Adrenal gland (tissue), 9 donors: ENCODE measurements at regions not wholly inside any gene's neighbourhood (a gene's known extent, or its start where the extent isn't known, plus 50 kb on each side); places are given as distances from the start of the nearest gene placed in this dataset.

Source experiments
- DNase-seq, 7 donors: peaks; one replicate each; pipeline ENCODE4 v3.0.0-alpha.2; 2019 to 2020
- H3K27ac ChIP-seq, 5 donors: fragments of 200-600 bp; sonication (generic) in 4 of 5; 1 replicate in 3 of 5; 2 replicates in 2 of 5; pipeline versions ENCODE4 v1.5.1 to v1.8.0; 2016 to 2020; ENCODE audit warnings: mild to moderate bottlenecking in 1 of 5
- H3K27me3 ChIP-seq: fragments of 200-600 bp; 2 replicates; pipeline ENCODE4 v1.8.0; 2021
- H3K36me3 ChIP-seq, 2 donors: fragments of 200-600 bp; replicated peaks in 1 of 2; 1 replicate in 1 of 2; 2 replicates in 1 of 2; pipeline versions ENCODE4 v1.5.1 to v1.8.0; 2018 to 2022
- H3K4me1 ChIP-seq, 2 donors: fragments of 200-600 bp; replicated peaks in 1 of 2; 1 replicate in 1 of 2; 2 replicates in 1 of 2; pipeline versions ENCODE4 v1.5.1 to v1.8.0; 2018 to 2021
- H3K4me3 ChIP-seq, 4 donors: fragments of 200-600 bp; sonication (generic) in 3 of 4; one replicate each; pipeline ENCODE4 v1.5.1; 2016 to 2018
- H3K9me3 ChIP-seq, 3 donors: fragments of 200-600 bp; sonication (generic) in 1 of 3; replicated peaks in 1 of 3; 1 replicate in 2 of 3; 2 replicates in 1 of 3; pipeline versions ENCODE4 v1.5.1 to v1.8.0; 2016 to 2021
- CTCF ChIP-seq, 6 experiments: fragments of 450-650 bp in 4 of 6; fragments of 200-600 bp in 2 of 6; sonication (generic) in 1 of 6; IDR thresholded peaks; 1 replicate in 5 of 6; 2 replicates in 1 of 6; pipeline versions ENCODE4 v1.5.1 to v1.8.0; 2016 to 2021; ENCODE audit warnings: antibody characterized with exemption in 6 of 6, mild to moderate bottlenecking in 2 of 6, moderate library complexity in 1 of 6
- POLR2A ChIP-seq, 2 donors: fragments of 450-650 bp; IDR thresholded peaks; one replicate each; pipeline ENCODE4 v1.6.1; 2017; ENCODE audit warnings: antibody characterized with exemption in 2 of 2, mild to moderate bottlenecking in 2 of 2, moderate library complexity in 1 of 2
- WGBS, 4 donors: extraction: QIAGEN DNeasy Blood & Tissue Kit in 2 of 4; methylation state at CpG; one replicate each; pipeline versions ENCODE4 v1.1.5 to v1.1.7; 2013 to 2017; 5-methylcytosine and 5-hydroxymethylcytosine counted together
- intact Hi-C, 2 donors: fragments of 100-400 bp; cut with DNase I; formaldehyde crosslinking; loops; one replicate each; pipeline versions ENCODE4 v1.14.1 to v1.15.0; 2022 to 2023
- donor health status: healthy with polysubstance abuse.
- donor health status: Bipolar disorder and iron deficiency.
- donor health status: DM: yes; HTN: yes; CAD: no.
- donor health status: DM: no; HTN: no; CAD: no.
- donor health status: DM: no; HTN: no; CAD: no.

GRCh38 chr2:6578416-6578815 lies 287.3 kb downstream of the CMPK2 start:
- 51 to 72% (median 62%) methylated on average over 4 of the region's 4 CpGs for WGBS, 4 donors
- TF ChIP-seq POLR2A (IDR thresholded peaks at IDR 0.05) (no peak), CTCF (IDR thresholded peaks at IDR 0.05) (no peak)
- no peak overlapping the region for H3K4me3 ChIP-seq
- H3K4me1 ChIP-seq = no peaks in the 10 kb centered on the region
- H3K27ac ChIP-seq = no peak overlapping the region
- no peak for DNase-seq
- no peaks in the 10 kb centered on the region for H3K9me3 ChIP-seq
- H3K27me3 ChIP-seq = no peaks in the 10 kb centered on the region
- intact Hi-C loops = no loop called here
- no peaks in the 10 kb centered on the region for H3K36me3 ChIP-seq

- Histone ChIP-seq H3K36me3 (no peaks in the 10 kb centered on the region), H3K27me3 (no peaks in the 10 kb centered on the region), H3K4me1 (no peaks in the 10 kb centered on the region), H3K4me3 (no peak overlapping the region), H3K9me3 (no peaks in the 10 kb centered on the region), H3K27ac (no peak overlapping the region)
- no peak for DNase-seq
- intact Hi-C loops = no loop called here
- TF ChIP-seq POLR2A (IDR thresholded peaks at IDR 0.05) = no peak
- TF ChIP-seq CTCF (IDR thresholded peaks at IDR 0.05) = no peak
Measured at GRCh38 chr2:6579281-6579680, 286.4 kb downstream of the CMPK2 start.

- intact Hi-C loops = no loop called here
- no peaks in the 10 kb centered on the region for H3K9me3 ChIP-seq
- H3K27me3 ChIP-seq = no peaks in the 10 kb centered on the region
- H3K4me1 ChIP-seq = no peaks in the 10 kb centered on the region
- no peak overlapping the region for H3K27ac ChIP-seq
- no peak overlapping the region for H3K4me3 ChIP-seq
- no peaks in the 10 kb centered on the region for H3K36me3 ChIP-seq
- 69 to 81% (median 75%) methylated on average over 4 of the region's 4 CpGs for WGBS, 4 donors
- no peak for TF ChIP-seq CTCF (IDR thresholded peaks at IDR 0.05)
- no peak for TF ChIP-seq POLR2A (IDR thresholded peaks at IDR 0.05)
- no peak for DNase-seq
Measured at GRCh38 chr2:6580982-6581381, 284.7 kb downstream of the CMPK2 start.

DNA sequence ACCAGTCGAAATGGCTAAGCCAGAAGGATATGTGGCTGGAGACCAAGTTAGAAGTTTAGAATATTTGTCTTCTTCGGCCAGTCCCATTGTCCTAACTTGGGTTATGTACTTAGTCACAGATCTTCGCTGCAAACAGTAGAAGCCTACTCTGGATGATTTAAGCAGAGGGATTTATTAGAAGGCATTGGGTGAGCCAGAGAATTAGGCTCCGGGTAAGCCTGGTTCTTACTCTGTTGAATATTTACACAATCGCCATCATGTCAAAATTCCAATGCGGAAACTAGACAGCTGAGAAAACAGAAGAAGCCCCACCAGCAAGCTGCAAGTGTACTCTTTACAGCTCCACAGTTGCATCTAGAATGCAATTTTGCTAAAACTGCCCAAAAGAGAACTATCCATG lies 276.6 kb downstream of the CMPK2 start:
- Histone ChIP-seq H3K9me3 (no peaks in the 10 kb centered on the region), H3K4me1 (no peaks in the 10 kb centered on the region), H3K27ac (no peak overlapping the region), H3K4me3 (no peak overlapping the region), H3K36me3 (no peaks in the 10 kb centered on the region), H3K27me3 (no peaks in the 10 kb centered on the region)
- DNase-seq = no peak
- WGBS, 4 donors = 64 to 82% (median 77%) methylated on average over 6 of the region's 6 CpGs
- no peak for TF ChIP-seq CTCF (IDR thresholded peaks at IDR 0.05)
- TF ChIP-seq POLR2A (IDR thresholded peaks at IDR 0.05) = no peak
- intact Hi-C loops = no loop called here
